OCI-LY3 (cell line): ENCODE measurements at regions not wholly inside any gene's neighbourhood (a gene's known extent, or its start where the extent isn't known, plus 50 kb on each side); places are given as distances from the start of the nearest gene placed in this dataset.

Source experiments
- H2AFZ ChIP-seq: fragments of 200-600, 300-600 bp; shearing (Covaris generic); 2 replicates; pipeline ENCODE4 v1.6.0; 2014; ENCODE audit warnings: antibody characterized with exemption, low read depth, low read length
- H3K27ac ChIP-seq: fragments of 200-600, 300-600 bp; sonication (generic); 2 replicates; pipeline ENCODE4 v1.5.1; 2014; ENCODE audit warnings: mild to moderate bottlenecking, low read length, moderate library complexity, mixed read lengths
- H3K27me3 ChIP-seq: fragments of 200-600, 300-600 bp; sonication (generic); 2 replicates; pipeline ENCODE4 v1.6.1; 2014; ENCODE audit warnings: low read depth, low read length, mixed read lengths
- H3K36me3 ChIP-seq: fragments of 200-600, 300-600 bp; sonication (generic); replicated peaks from 2 replicates; pipeline ENCODE3; 2014; ENCODE audit warnings: low read depth, low read length, mixed read lengths
- H3K4me1 ChIP-seq: fragments of 300-600, 200-600 bp; sonication (generic); 2 replicates; pipeline ENCODE4 v1.6.1; 2014; ENCODE audit warnings: low read length, mixed read lengths
- H3K4me2 ChIP-seq: fragments of 200-600, 300-600 bp; sonication (generic); 2 replicates; pipeline ENCODE4 v1.6.1; 2014; ENCODE audit warnings: low read length, mixed read lengths
- H3K4me3 ChIP-seq: fragments of 300-600, 200-600 bp; sonication (generic); 2 replicates; pipeline ENCODE4 v1.5.1; 2014; ENCODE audit warnings: antibody characterized with exemption, mild to moderate bottlenecking, low read length, moderate library complexity
- H3K79me2 ChIP-seq: fragments of 300-600, 200-600 bp; shearing (Covaris generic); 2 replicates; pipeline ENCODE4 v1.6.1; 2014; ENCODE audit warnings: mild to moderate bottlenecking, low read length, mixed read lengths
- H3K9ac ChIP-seq: fragments of 300-600, 200-600 bp; shearing (Covaris generic); 2 replicates; pipeline ENCODE4 v1.6.0; 2014; ENCODE audit warnings: mild to moderate bottlenecking, low read length, moderate library complexity
- H3K9me3 ChIP-seq: fragments of 200-600, 300-600 bp; shearing (Covaris generic); 2 replicates; pipeline ENCODE4 v1.6.1; 2014; ENCODE audit warnings: low read length, mixed read lengths; ENCODE audit not compliant: insufficient read depth
- H4K20me1 ChIP-seq: fragments of 200-600, 300-600 bp; sonication (generic); 2 replicates; pipeline ENCODE4 v1.6.1; 2016; ENCODE audit warnings: low read length, mixed read lengths; ENCODE audit not compliant: insufficient read depth
- CTCF ChIP-seq: fragments of 200-600, 300-600 bp; sonication (generic); IDR thresholded peaks from 2 replicates; pipeline ENCODE4 v1.5.1; 2014; ENCODE audit warnings: antibody characterized with exemption, low read length, low read depth
- EZH2phosphoT487 ChIP-seq: fragments of 200-600 bp; shearing (Covaris generic); IDR thresholded peaks from 2 replicates; pipeline ENCODE4 v1.6.1; 2018; ENCODE audit warnings: antibody characterized with exemption, mixed run types, low read depth

- Histone ChIP-seq H3K27me3 (no peaks in the 10 kb centered on the region), H3K4me1 (peaks cover 2% of the 10 kb centered on the region), H3K4me2 (no peak overlapping the region), H3K9me3 (no peaks in the 10 kb centered on the region), H3K36me3 (peaks cover under 1% of the 10 kb centered on the region), H3K27ac (no peak overlapping the region), H2AFZ (no peak overlapping the region), H3K4me3 (no peak overlapping the region), H3K9ac (no peak overlapping the region), H3K79me2 (no peaks in the 10 kb centered on the region), H4K20me1 (no peaks in the 10 kb centered on the region)
- TF ChIP-seq EZH2phosphoT487 (no peak), CTCF (no peak)
These were observed 736.6 kb upstream of the SORCS1 start for GRCh38 chr10:107901076-107901475.

GRCh38 chr10:107900131-107900530 is 735.6 kb upstream of the SORCS1 start:
- H3K4me2 ChIP-seq: no peak overlapping the region
- no peaks in the 10 kb centered on the region for H3K79me2 ChIP-seq
- no peak overlapping the region for H3K9ac ChIP-seq
- no peaks in the 10 kb centered on the region for H4K20me1 ChIP-seq
- TF ChIP-seq CTCF: no peak
- no peaks in the 10 kb centered on the region for H3K9me3 ChIP-seq
- no peaks in the 10 kb centered on the region for H3K27me3 ChIP-seq
- no peak overlapping the region for H2AFZ ChIP-seq
- H3K4me1 ChIP-seq: peaks cover 9% of the 10 kb centered on the region
- H3K36me3 ChIP-seq: peaks cover 4% of the 10 kb centered on the region
- no peak overlapping the region for H3K27ac ChIP-seq
- H3K4me3 ChIP-seq: no peak overlapping the region

DNA sequence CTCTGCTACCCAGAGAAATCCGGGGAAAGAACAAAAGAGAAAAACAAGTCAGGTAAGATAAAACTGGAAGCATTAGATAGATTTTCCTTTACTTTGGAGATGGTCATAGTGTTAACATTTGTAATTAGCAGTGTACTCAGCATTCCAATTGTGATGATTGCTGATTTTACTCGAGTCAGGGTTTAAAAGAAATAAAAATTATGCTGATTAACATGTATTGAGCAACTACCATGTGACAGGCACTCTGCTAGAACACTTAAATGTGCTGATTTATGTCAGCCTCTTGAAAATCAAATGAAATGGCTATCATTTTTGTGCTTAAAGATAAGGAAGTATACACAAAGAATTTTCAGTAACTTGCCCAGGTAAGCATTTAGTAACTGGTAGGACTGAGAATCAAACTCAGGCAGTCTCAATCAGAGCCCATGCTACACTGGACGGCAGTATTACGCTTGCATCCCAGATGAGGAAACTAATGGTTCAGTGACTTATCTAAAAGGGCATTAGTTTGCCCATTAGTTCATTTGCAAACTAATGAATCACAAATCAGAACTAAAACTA is 735.1 kb upstream of the SORCS1 start:
- H3K27me3 ChIP-seq: no peaks in the 10 kb centered on the region

GRCh38 chr10:107899075-107899474 is 734.6 kb upstream of the SORCS1 start:
- Histone ChIP-seq H4K20me1 (no peaks in the 10 kb centered on the region), H3K27ac (no peak overlapping the region), H3K9ac (no peak overlapping the region), H3K4me2 (no peak overlapping the region), H3K27me3 (no peaks in the 10 kb centered on the region), H3K9me3 (no peaks in the 10 kb centered on the region), H3K4me3 (no peak overlapping the region), H3K79me2 (no peaks in the 10 kb centered on the region), H3K4me1 (peaks cover 20% of the 10 kb centered on the region), H2AFZ (no peak overlapping the region), H3K36me3 (peaks cover 4% of the 10 kb centered on the region)
- no peak for TF ChIP-seq EZH2phosphoT487
- TF ChIP-seq CTCF: no peak

More for the DNA sequence above, 735.1 kb upstream of the SORCS1 start:
- Histone ChIP-seq H2AFZ (no peak overlapping the region), H3K4me3 (no peak overlapping the region), H3K36me3 (peaks cover 4% of the 10 kb centered on the region), H3K4me2 (no peak overlapping the region), H3K9ac (no peak overlapping the region), H3K4me1 (peaks cover 15% of the 10 kb centered on the region), H3K9me3 (no peaks in the 10 kb centered on the region), H3K27ac (no peak overlapping the region), H3K79me2 (no peaks in the 10 kb centered on the region), H4K20me1 (no peaks in the 10 kb centered on the region)
- TF ChIP-seq CTCF: no peak
- TF ChIP-seq EZH2phosphoT487: no peak
